GM13977 (cell line): ENCODE measurements at regions not wholly inside any gene's neighbourhood (a gene's known extent, or its start where the extent isn't known, plus 50 kb on each side); places are given as distances from the start of the nearest gene placed in this dataset.

Source experiments
- DNase-seq: peaks from one replicate; pipeline ENCODE4 v3.0.0; 2012; ENCODE audit warnings: low spot score
- in situ Hi-C: fragments of 300-500 bp; cut with MboI; formaldehyde crosslinking; loops from one replicate; pipeline ENCODE4 v1.12.0; 2022; ENCODE audit warnings: low sequenced_read_pairs, low pct_unique_long_range_greater_than_20kb, mixed read lengths, inconsistent platforms; ENCODE audit not compliant: unreplicated experiment
- TF ChIP-seq, protein P1 (sequence below): IDR thresholded peaks from 2 replicates; pipeline ENCODE4 v1.5.1; 2012; ENCODE audit warnings: mild to moderate bottlenecking, control low read depth; ENCODE audit not compliant: insufficient read depth; ENCODE audit errors: extremely low read depth, missing control alignments

DNA sequence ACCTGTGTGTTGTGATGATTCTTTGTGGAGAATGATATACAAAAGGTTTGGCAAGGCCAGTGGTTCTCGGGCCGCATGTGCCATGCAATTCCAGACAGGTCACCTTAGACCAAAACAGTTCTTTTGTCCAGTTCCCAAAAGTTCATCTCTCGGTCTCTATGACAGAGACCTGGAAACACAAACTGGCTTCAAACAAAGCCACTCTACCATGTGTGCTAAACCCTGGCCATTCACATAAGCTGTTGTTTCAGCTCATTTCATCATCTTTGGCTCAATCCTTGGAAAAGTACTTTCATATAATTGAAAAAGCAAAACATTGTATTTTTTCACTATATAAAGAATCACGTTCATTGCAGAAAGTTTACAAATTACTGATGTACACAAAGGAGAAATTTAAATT lies 210.5 kb upstream of the SEMA6A start:
- DNase-seq, result no peak
- TF ChIP-seq, protein P1, sequence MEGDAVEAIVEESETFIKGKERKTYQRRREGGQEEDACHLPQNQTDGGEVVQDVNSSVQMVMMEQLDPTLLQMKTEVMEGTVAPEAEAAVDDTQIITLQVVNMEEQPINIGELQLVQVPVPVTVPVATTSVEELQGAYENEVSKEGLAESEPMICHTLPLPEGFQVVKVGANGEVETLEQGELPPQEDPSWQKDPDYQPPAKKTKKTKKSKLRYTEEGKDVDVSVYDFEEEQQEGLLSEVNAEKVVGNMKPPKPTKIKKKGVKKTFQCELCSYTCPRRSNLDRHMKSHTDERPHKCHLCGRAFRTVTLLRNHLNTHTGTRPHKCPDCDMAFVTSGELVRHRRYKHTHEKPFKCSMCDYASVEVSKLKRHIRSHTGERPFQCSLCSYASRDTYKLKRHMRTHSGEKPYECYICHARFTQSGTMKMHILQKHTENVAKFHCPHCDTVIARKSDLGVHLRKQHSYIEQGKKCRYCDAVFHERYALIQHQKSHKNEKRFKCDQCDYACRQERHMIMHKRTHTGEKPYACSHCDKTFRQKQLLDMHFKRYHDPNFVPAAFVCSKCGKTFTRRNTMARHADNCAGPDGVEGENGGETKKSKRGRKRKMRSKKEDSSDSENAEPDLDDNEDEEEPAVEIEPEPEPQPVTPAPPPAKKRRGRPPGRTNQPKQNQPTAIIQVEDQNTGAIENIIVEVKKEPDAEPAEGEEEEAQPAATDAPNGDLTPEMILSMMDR, result no peak
- in situ Hi-C loops, result no loop called here

DNA sequence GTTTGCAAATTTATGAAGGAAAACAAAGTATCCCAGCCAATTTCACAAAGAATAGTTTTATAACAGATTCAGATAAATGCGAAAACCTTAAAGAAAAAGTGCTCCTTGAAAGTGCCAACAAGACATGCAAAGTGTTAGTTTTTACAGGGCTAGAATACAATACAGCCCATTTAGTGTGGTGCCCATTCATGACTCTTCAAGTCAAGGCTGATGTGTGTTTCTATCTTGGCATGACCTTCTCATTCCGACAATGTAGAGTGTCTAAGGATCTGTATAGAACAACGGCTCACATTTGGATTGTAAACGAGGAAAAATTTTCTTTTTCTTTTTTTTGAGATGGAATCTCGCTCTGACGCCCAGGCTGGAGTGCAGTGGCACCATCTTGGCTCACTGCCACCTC lies 205.2 kb upstream of the SEMA6A start:
- no peak for DNase-seq
- in situ Hi-C loops, result no loop called here
- TF ChIP-seq, protein P1, result no peak

DNA sequence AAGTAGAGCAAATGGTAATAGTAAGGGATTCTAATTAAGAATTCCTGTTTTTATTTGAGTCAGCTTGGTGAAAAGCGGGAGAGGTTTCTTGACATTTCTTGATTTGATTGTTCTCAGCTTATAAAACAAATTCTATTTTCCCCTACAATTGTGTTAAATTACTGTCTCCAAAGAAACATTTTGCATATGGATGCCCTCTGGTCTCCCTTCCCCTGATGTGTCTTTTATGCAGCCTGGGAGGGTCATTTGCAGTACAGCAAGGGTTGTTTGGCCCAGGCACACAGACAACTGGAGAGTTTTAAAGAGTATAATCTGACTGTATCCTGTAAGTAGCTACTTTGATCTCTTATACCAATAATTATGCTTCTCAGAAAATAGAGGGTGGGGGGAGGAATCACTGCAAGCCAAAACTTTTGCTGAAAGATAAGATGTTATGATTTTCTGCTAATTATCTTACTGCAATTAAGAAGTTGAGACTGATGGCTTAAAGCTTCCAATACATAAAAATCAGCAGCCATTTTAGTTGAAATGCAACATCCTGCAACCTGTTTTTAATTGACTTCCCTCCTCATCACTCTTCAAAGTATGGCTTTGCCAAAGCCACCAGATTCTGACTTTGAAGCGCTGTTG lies 204.1 kb upstream of the SEMA6A start:
- TF ChIP-seq, protein P1, result no peak
- in situ Hi-C loops, result no loop called here

DNA sequence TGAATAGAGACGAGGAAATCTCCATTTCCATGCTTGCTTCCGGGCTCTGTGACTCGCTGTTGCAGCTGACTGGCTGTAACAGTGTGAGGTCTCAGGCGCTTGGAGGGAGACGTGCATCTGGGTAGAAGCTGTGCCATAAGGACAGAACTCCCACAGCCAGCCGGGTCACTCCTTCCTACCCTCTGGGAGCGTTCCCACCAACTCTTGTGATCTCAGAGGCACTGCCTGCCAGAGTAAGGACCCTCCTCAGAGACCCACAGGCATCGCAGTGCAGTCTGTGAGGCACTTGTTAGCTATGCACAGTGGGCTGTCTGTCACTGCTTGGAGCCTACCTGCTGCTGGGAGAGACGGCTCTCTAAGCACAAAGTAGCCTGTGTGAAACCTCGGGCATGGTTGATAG lies 203.4 kb upstream of the SEMA6A start:
- TF ChIP-seq, protein P1, result no peak
- no peak for DNase-seq
- in situ Hi-C loops, result no loop called here

More for the DNA sequence above, 204.1 kb upstream of the SEMA6A start:
- no peak for DNase-seq

DNA sequence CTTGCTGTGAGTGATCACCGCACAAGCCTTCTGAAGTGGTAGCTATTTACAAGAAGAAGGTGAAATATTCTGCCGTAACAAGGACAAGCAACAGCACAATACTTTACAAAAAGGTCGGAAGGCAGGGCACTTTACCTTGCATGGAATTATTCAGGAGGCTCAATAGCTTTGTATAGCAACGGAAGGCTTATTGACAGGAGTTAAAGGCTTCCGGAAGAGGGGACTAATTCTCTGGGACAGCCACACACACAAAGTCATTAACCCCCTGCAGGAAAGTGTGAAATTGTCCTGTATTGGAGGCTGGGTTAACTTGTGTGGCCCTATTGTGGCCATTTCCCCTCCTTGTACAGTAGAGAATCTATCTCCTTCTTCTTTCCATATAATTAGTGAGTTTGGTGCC lies 199.3 kb upstream of the SEMA6A start:
- no peak for DNase-seq
- in situ Hi-C loops, result no loop called here
- TF ChIP-seq, protein P1, result no peak

DNA sequence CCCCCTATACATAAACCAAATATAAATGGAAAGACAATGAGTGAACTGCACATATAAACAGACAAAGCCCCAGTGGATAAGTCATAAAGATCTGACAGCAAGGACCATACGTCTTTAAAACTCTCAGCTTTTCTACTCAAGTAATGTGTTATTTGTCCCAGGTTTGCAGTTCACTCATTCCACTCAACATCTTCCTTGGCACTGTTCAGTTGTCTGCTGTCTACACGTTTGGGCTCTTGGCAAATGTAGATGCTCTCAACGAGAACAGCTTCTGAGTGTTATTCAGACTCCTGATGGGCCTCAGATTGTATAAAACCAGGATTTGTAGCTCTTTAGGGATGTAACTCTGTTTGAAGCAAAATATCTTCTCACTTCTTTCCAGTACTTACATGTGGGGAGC lies 198.2 kb upstream of the SEMA6A start:
- in situ Hi-C loops, result no loop called here
- DNase-seq, result no peak
- TF ChIP-seq, protein P1, result no peak

DNA sequence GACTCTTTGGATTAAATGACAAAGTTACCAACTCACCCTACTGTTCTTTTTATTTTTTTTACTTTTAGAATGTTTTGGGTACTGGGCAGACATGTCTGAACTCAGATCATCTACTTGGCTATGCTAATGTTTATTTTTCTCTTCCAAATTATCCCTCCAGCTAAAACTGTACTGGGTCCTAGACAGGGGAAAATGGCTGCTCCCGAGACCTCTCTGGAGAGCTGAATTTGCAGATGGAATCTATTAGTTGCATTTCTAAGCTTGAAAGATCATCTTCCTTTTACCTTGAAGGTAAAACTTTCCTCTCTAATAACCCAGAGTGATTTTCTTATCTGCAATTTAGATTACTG lies 197.5 kb upstream of the SEMA6A start:
- TF ChIP-seq, protein P1, result no peak
- in situ Hi-C loops, result no loop called here
- DNase-seq, result no peak
